Stimulated activated CD4-positive, alpha-beta T cell treated with anti-CD3 and anti-CD28 coated beads, Interleukin-2, amount 100 ng/mL, for 4 hours (primary cell): ENCODE measurements at regions not wholly inside any gene's neighbourhood (a gene's known extent, or its start where the extent isn't known, plus 50 kb on each side); places are given as distances from the start of the nearest gene placed in this dataset.
"Not testable (repeated sequence)": the region's sequence is repeated elsewhere in the genome, so short reads cannot be mapped to it uniquely, and the experiment has no call there.

Experiments
- DNase-seq: peaks from one replicate; pipeline ENCODE4 v3.0.0-alpha.2; 2020; ENCODE audit warnings: low read depth

- DNase-seq, result no peak
Measured at GRCh38 chr3:106820726-106821362, 556.4 kb upstream of the CCDC54 start.

GRCh38 chr3:106821801-106822200 lies 555.4 kb upstream of the CCDC54 start:
- DNase-seq, result no peak

- DNase-seq, result no peak
Measured at GRCh38 chr3:106822204-106822603, 555.0 kb upstream of the CCDC54 start.

DNA sequence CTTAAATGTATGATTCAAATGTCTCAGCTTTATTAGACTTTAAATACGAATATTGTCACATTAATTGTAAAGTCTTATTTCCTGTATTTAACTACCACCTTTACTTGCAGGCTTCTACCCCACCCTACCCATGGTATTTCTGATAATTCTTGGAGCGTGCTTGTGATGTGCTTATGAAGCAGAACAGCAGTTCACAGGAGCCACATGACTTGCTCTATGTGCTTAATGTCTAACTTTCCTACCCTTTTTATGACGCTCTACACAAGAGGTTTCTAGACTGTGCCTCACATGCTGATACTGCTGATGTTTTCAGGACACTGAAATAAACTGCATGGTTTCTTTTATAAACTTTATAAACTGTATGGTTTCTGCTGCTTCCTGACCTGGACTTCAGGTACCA lies 553.5 kb upstream of the CCDC54 start:
- no peak for DNase-seq

- DNase-seq, result no peak
Measured at GRCh38 chr3:106824856-106825255, 552.4 kb upstream of the CCDC54 start.

- no peak for DNase-seq
Measured at GRCh38 chr3:106825962-106826605, 551.2 kb upstream of the CCDC54 start.

DNA sequence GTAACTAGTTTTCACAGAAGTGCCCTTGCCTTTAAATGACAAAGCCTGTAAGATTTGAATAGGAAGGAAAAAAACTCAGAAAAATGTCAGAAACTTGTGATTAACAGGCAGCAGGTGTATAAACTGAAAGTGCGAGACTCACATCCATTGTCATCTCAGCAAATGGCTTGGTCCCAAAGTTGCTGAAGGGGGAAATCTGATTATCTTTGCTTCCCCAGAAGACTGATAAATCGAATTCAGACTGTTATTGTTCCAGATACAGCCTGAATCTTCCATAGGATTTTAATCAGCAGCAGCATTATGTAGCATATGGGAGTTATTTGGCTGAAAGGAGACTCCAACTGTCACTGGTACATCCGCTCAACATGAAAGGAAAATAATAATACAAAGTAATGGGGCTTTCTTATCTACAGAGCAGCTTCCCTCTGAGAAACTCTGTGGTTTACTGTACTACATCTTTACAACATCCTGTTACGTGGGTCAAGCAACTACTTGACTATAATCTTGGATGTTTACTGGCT lies 550.4 kb upstream of the CCDC54 start:
- no peak for DNase-seq

GRCh38 chr3:106827515-106828213 lies 549.6 kb upstream of the CCDC54 start:
- DNase-seq, result no peak

DNA sequence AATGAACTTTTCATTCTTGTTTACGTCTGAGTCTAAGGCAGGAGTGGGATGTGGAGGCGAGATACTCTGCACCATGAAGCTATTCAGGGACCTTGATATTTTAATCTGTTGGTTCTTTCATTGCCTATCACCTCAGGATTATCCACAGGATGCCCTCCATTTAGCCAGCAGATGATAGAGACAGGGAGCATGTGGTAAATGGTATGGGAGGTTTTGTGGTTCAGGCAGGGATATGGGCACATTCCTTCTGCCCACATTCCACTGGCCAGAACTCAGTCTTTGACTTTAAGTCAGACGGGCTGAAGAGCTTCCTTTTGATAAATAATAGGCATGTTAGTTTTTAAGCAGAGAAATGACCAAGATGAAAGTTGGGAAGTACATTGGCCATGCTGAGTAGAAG lies 548.0 kb upstream of the CCDC54 start:
- no peak for DNase-seq

GRCh38 chr3:106830334-106830733 lies 546.9 kb upstream of the CCDC54 start:
- DNase-seq, result no peak

DNA sequence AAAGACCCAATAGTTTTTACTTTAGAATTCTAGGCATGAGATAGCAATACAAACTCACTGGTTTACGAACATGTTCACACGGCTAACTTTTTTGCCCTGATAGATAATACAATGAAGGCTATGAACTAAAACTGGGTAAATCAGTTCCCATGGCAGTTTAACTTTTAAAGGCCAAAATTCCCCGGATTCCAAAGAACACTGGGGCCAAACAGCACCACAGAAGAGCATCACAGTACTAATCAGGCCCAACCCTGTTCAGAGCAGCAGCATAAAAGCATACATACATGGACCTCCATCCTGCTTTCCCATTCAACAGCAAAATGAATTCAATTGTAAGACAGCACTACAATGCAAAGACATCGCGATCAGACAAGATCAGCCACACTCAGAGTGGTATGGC lies 540.3 kb upstream of the CCDC54 start:
- no peak for DNase-seq

DNA sequence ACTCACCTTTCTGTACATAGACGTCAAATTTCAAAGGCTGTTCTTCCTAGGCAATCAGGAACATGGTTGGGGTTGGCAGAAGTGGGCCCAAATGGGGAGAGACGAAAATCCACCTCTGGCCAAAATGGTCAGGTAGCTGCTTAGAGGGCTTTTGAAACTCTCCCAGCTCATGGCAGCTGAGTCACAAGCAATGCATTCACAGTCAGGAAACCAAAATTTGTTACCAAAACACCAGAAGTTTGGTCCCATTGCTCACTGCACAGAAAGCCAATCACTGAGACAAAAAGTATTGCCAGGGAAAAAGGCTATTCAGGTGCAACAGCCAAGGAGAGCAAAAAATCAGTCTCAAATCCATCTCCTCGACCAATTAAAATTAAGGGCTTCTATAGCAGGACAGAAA lies 539.6 kb upstream of the CCDC54 start:
- DNase-seq, result no peak

DNA sequence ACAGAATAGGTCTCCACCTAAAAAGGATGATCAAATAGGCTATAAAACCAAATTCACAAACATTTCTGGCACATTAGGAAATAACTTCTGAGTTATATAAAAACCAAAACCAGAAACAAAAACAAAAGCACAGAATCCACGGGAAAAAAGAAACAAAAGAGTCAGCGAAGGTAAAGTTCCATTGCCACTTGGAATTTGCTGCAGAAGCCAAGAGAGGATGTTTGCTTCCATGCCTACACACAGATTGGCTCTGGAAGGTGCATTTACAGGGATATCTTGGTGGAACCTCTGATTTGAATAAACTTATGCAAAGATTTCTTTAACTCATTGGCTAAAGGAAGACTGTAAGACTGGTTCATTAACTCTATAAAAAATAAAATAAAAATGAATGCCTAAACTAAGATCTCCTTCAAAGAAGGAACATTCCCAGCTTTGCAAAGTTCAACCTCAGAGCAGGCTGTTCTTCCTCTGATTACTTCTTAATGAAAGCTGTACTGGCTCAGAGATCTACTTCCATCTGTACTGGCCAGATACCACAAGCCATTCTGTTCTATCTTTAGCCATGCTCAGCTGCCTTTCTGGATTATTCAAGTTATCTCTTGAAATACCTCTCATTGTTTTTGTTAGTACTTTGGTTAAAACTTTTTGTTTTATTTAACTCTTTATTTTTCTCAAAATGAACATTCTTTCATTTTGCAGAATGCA lies 537.5 kb upstream of the CCDC54 start:
- no peak for DNase-seq

GRCh38 chr3:106840319-106840718 lies 536.9 kb upstream of the CCDC54 start:
- DNase-seq, result no peak

GRCh38 chr3:106842151-106842550 lies 535.1 kb upstream of the CCDC54 start:
- DNase-seq, result no peak

GRCh38 chr3:106844638-106845037 lies 532.6 kb upstream of the CCDC54 start:
- DNase-seq, result no peak

GRCh38 chr3:106848099-106848498 lies 529.1 kb upstream of the CCDC54 start:
- no peak for DNase-seq

GRCh38 chr3:106850437-106850836 lies 526.8 kb upstream of the CCDC54 start:
- DNase-seq, result no peak

- DNase-seq, result not testable (repeated sequence)
Measured at GRCh38 chr3:106858321-106858720, 518.9 kb upstream of the CCDC54 start.

DNA sequence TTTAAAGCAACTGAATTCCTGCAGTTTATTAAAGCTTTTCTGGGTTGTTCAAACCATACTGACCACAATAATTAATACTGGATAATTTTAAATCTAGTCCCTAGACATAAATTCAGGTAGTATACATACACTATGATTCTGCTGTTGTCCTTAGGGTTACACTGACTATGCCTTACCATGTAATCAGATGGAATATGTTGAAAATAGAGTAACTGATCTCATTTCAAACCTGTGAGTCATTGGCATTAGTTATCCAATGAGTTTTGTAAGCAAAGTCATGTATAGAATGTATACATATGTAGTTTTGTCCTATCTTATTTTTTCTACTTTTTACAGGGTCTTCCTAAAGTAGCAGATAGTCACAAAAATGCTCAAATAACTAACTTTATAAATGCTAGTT lies 517.1 kb upstream of the CCDC54 start:
- DNase-seq, result no peak

GRCh38 chr3:106862067-106862466 lies 515.2 kb upstream of the CCDC54 start:
- no peak for DNase-seq

GRCh38 chr3:106877627-106878026 lies 499.6 kb upstream of the CCDC54 start:
- no peak for DNase-seq

GRCh38 chr3:106880206-106880605 lies 497.0 kb upstream of the CCDC54 start:
- no peak for DNase-seq
